Hematopoietic multipotent progenitor cell treated with erythropoietin and hydrocortisone succinate and interleukin-3 and kit ligand, for 4 days (in vitro differentiated cells): ENCODE measurements at regions not wholly inside any gene's neighbourhood (a gene's known extent, or its start where the extent isn't known, plus 50 kb on each side); places are given as distances from the start of the nearest gene placed in this dataset.

Source experiments
- DNase-seq: peaks from one replicate; pipeline ENCODE4 v3.0.0-alpha.2; 2015

- DNase-seq = no peak
These were observed 162.8 kb downstream of the FAM174A start for GRCh38 chr5:100697970-100698369.

GRCh38 chr5:100706776-100707175 lies 171.6 kb downstream of the FAM174A start:
- peak; percentile 81 for DNase-seq

GRCh38 chr5:100708645-100709171 lies 173.5 kb downstream of the FAM174A start:
- DNase-seq = peak; percentile 71

GRCh38 chr5:100709771-100710170 lies 174.6 kb downstream of the FAM174A start:
- no peak for DNase-seq

GRCh38 chr5:100714780-100715179 lies 179.6 kb downstream of the FAM174A start:
- peak; percentile 10 for DNase-seq

- DNase-seq = no peak
These were observed 180.4 kb downstream of the ST8SIA4 start for GRCh38 chr5:100722657-100723056.

GRCh38 chr5:100723229-100723628 lies 179.9 kb downstream of the ST8SIA4 start:
- DNase-seq = no peak

- DNase-seq = no peak
These were observed 177.0 kb downstream of the ST8SIA4 start for GRCh38 chr5:100726116-100726515.

- DNase-seq = peak; percentile 19
These were observed 171.3 kb downstream of the ST8SIA4 start for GRCh38 chr5:100731768-100732167.

- peak; percentile 63 for DNase-seq
These were observed 156.4 kb downstream of the ST8SIA4 start for GRCh38 chr5:100746730-100747129.

GRCh38 chr5:100749771-100750284 lies 153.3 kb downstream of the ST8SIA4 start:
- DNase-seq = no peak

- DNase-seq = no peak
These were observed 147.6 kb downstream of the ST8SIA4 start for GRCh38 chr5:100755435-100755834.
